GM12872 (cell line): ENCODE measurements at regions not wholly inside any gene's neighbourhood (a gene's known extent, or its start where the extent isn't known, plus 50 kb on each side); places are given as distances from the start of the nearest gene placed in this dataset.

Source experiments
- TF ChIP-seq, protein P1 (sequence below): IDR thresholded peaks from 3 replicates; pipeline ENCODE4 v1.5.1; 2011; ENCODE audit warnings: low read depth, mild to moderate bottlenecking, low read length, moderate library complexity; ENCODE audit not compliant: insufficient read depth

DNA sequence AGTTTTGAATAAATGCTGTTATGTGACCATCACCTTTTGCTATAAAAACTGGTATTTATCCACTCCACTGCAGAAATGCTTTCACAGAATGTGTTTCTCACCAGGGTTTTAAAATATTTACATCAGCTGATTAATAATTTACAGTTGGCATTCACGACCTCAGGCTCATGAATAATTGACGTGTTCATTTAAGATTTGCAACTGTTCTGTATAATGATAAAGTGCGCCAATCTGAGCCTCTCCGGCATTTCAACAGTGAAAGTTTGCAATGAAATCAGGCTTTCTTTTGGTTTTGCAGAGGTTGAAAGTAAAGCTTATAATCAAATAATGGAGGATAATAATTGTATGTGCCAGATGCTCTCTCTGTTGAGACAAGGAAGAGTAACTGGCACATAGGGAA, 434.9 kb downstream of the ICE1 start:
- TF ChIP-seq, protein P1, sequence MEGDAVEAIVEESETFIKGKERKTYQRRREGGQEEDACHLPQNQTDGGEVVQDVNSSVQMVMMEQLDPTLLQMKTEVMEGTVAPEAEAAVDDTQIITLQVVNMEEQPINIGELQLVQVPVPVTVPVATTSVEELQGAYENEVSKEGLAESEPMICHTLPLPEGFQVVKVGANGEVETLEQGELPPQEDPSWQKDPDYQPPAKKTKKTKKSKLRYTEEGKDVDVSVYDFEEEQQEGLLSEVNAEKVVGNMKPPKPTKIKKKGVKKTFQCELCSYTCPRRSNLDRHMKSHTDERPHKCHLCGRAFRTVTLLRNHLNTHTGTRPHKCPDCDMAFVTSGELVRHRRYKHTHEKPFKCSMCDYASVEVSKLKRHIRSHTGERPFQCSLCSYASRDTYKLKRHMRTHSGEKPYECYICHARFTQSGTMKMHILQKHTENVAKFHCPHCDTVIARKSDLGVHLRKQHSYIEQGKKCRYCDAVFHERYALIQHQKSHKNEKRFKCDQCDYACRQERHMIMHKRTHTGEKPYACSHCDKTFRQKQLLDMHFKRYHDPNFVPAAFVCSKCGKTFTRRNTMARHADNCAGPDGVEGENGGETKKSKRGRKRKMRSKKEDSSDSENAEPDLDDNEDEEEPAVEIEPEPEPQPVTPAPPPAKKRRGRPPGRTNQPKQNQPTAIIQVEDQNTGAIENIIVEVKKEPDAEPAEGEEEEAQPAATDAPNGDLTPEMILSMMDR, result no peak

DNA sequence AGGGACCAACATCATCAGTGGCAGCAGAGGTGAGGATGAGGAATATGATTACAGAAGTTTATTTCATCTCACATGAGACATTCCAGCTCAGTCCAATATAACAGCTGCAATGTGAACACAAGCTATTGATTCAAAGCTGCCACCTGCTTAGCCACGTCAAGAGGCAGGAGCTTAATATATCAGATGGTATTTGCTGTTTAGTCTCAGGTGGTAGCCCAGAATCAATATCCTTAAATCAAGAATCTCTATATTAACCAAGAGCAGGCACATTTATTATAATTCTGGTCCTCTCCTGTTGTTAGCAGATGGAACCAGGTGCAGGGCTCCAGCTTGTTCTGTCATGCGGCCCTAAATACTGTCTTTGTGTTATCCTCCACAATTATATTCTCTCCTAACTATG, 431.6 kb downstream of the ICE1 start:
- TF ChIP-seq, protein P1, result no peak

DNA sequence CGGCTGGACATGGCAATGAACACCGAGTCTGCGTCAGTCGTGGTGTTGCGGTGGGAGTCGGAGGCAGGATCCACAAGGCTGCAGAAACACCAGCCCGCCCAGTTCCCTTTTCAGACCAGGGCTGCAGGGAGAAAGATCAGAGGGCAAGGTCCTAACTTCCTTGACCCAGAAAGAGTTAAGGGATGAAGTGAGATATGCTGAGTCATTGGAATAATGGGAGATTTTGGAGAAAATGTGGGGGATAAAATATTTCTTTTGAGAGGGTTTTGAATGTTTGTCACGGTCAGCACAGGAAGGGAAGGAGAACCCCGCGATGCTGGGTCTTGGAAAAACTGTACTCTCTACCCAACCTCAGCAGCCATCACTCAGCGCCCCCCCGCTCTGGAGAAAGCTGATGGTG, 416.0 kb downstream of the ICE1 start:
- TF ChIP-seq, protein P1, result no peak

DNA sequence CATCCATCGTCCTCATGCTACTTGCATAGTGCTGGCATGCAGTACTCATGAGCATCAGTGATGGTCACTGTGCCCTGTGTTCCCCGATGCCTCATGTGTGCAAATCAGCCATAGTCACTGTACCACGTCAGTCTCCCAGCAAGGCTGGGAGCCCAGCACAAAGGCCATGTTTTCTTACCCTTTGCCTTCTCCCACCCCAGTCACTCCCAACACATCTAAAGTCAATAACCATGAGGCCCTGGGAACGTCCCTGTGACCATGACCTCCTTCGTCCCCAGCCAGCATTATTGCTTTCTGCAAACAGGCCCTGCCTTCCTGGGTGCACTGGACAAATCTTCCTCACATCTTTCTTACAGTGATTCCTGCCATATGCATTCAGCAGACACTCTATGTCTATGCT, 406.1 kb downstream of the ICE1 start:
- TF ChIP-seq, protein P1, result no peak

DNA sequence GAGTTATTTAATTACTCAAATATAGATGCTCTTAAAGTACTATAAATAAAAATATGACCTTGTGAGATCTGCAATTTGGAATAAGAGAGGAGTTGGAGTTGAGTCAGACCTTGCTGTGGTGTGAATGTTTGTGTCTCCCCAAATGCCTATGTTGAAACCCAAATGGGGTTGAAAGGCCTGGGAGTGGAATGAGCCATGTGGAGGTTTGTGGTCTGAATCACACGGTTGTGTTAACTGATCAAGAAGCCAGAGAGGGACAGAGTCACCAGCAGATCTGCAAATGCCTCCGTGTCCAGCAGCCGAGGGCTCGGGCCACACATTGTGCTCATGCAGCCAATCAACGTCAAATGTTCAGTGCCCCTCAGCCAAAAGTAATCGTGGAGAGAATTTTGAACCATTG, 404.4 kb downstream of the ICE1 start:
- TF ChIP-seq, protein P1, result no peak

DNA sequence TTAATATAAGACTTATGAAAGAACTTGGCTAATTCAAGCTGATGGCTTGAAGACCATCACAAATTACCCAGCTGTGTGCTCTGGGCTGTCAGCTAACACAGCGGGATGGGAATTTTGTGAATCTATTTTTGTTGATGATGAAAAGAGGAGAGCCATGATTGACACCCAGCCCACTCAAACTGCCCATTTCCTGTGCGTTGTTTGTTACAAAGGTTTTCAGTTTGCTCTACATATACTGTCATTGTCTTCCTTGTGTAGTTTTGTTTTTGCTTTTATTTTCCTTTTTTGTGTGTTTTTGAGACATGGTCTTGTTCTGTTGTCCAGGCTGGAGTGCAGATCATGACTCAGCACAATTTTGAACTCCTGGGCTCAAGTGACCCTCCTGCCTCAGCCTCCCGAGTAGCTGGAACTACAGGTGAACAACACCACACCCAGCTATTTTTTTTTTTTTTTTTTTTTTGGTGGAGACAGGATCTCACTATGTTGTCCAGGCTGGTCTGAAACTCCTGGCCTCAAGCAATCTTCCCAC, 400.3 kb downstream of the ICE1 start:
- TF ChIP-seq, protein P1, result no peak

DNA sequence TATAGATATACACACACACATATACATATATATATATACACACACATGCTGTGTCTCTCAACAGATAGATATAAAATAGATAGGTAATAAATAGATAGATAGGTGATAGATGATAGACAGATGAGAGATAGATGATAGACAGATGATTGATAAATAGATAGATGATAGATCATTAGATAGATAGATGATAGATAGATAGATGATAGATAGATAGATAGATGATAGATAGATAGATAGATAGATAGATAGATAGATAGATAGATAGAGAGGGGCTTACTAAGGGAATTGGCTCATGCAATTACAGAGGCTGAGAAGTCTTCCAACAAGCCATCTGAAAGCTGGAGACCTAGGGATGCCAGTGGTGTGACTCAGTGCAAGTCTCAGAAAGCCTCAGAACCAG, 394.5 kb downstream of the ICE1 start:
- TF ChIP-seq, protein P1, result no peak
